ENCODE measurements at regions not wholly inside any gene's neighbourhood (a gene's known extent, or its start where the extent isn't known, plus 50 kb on each side); places are given as distances from the start of the nearest gene placed in this dataset.

- no peaks in the 10 kb centered on the region for H3K36me3 Mint-ChIP-seq (ENCODE audit: low read depth)
- no peak overlapping the region for H3K4me3 Mint-ChIP-seq
- H3K27me3 Mint-ChIP-seq (ENCODE audit: low read depth), result no peaks in the 10 kb centered on the region
- ChIA-PET CTCF (no interaction called here), POLR2A (no interaction called here)
- no peak overlapping the region for H3K27ac Mint-ChIP-seq
- no peaks in the 10 kb centered on the region for H3K4me1 Mint-ChIP-seq (ENCODE audit: low read depth)
- DNase-seq (no peak), ATAC-seq (no peak)
- no peaks in the 10 kb centered on the region for H3K9me3 Mint-ChIP-seq (ENCODE audit: insufficient read depth)
Observed at GRCh38 chr5:174195517-174195916, 150.0 kb downstream of the NSG2 start.

GRCh38 chr5:174197929-174198328, 152.4 kb downstream of the NSG2 start:
- ChIA-PET POLR2A (no interaction called here), CTCF (no interaction called here)
- peaks cover 7% of the 10 kb centered on the region for H3K27me3 Mint-ChIP-seq (ENCODE audit: low read depth)
- H3K9me3 Mint-ChIP-seq (ENCODE audit: insufficient read depth), result no peaks in the 10 kb centered on the region
- H3K4me3 Mint-ChIP-seq, result no peak overlapping the region
- DNase-seq, result no peak
- no peaks in the 10 kb centered on the region for H3K36me3 Mint-ChIP-seq (ENCODE audit: low read depth)
- ATAC-seq, result no peak
- H3K4me1 Mint-ChIP-seq (ENCODE audit: low read depth), result no peaks in the 10 kb centered on the region
- no peak overlapping the region for H3K27ac Mint-ChIP-seq

- H3K27me3 Mint-ChIP-seq (ENCODE audit: low read depth), result peaks cover 7% of the 10 kb centered on the region
- ChIA-PET CTCF (no interaction called here), POLR2A (no interaction called here)
- no peaks in the 10 kb centered on the region for H3K9me3 Mint-ChIP-seq (ENCODE audit: insufficient read depth)
- H3K36me3 Mint-ChIP-seq (ENCODE audit: low read depth), result no peaks in the 10 kb centered on the region
- no peak overlapping the region for H3K27ac Mint-ChIP-seq
- H3K4me3 Mint-ChIP-seq, result no peak overlapping the region
- ATAC-seq, result no peak
- H3K4me1 Mint-ChIP-seq (ENCODE audit: low read depth), result no peaks in the 10 kb centered on the region
- no peak for DNase-seq
Observed at GRCh38 chr5:174198541-174198940, 153.0 kb downstream of the NSG2 start.

- H3K36me3 Mint-ChIP-seq (ENCODE audit: low read depth), result no peaks in the 10 kb centered on the region
- H3K9me3 Mint-ChIP-seq (ENCODE audit: insufficient read depth), result no peaks in the 10 kb centered on the region
- H3K27ac Mint-ChIP-seq, result no peak overlapping the region
- ChIA-PET CTCF (no interaction called here), POLR2A (no interaction called here)
- no peak for ATAC-seq
- no peak overlapping the region for H3K4me3 Mint-ChIP-seq
- no peak for DNase-seq
- peaks cover 7% of the 10 kb centered on the region for H3K27me3 Mint-ChIP-seq (ENCODE audit: low read depth)
- no peaks in the 10 kb centered on the region for H3K4me1 Mint-ChIP-seq (ENCODE audit: low read depth)
Observed at GRCh38 chr5:174202996-174203395, 157.5 kb downstream of the NSG2 start.

- Mint-ChIP-seq H3K4me3 (no peak overlapping the region), H3K36me3 (ENCODE audit: low read depth) (no peaks in the 10 kb centered on the region), H3K27ac (no peak overlapping the region), H3K27me3 (ENCODE audit: low read depth) (peaks cover 7% of the 10 kb centered on the region), H3K9me3 (ENCODE audit: insufficient read depth) (no peaks in the 10 kb centered on the region), H3K4me1 (ENCODE audit: low read depth) (no peaks in the 10 kb centered on the region)
- ChIA-PET CTCF (no interaction called here), POLR2A (no interaction called here)
- DNase-seq (no peak), ATAC-seq (no peak)
Observed at GRCh38 chr5:174204535-174205313, 159.2 kb downstream of the NSG2 start.

- no peak overlapping the region for H3K4me3 Mint-ChIP-seq
- DNase-seq (no peak), ATAC-seq (no peak)
- CTCF ChIA-PET, result no interaction called here
- H3K27ac Mint-ChIP-seq, result no peak overlapping the region
- H3K4me1 Mint-ChIP-seq (ENCODE audit: low read depth), result no peaks in the 10 kb centered on the region
- POLR2A ChIA-PET, result no interaction called here
- H3K36me3 Mint-ChIP-seq (ENCODE audit: low read depth), result no peaks in the 10 kb centered on the region
- H3K9me3 Mint-ChIP-seq (ENCODE audit: insufficient read depth), result no peaks in the 10 kb centered on the region
- peaks cover 7% of the 10 kb centered on the region for H3K27me3 Mint-ChIP-seq (ENCODE audit: low read depth)
Observed at GRCh38 chr5:174205939-174206338, 160.4 kb downstream of the NSG2 start.

GRCh38 chr5:174210596-174211276, 165.2 kb downstream of the NSG2 start:
- Mint-ChIP-seq H3K27me3 (ENCODE audit: low read depth) (no peaks in the 10 kb centered on the region), H3K27ac (no peak overlapping the region), H3K4me3 (no peak overlapping the region), H3K4me1 (ENCODE audit: low read depth) (no peaks in the 10 kb centered on the region), H3K9me3 (ENCODE audit: insufficient read depth) (no peaks in the 10 kb centered on the region), H3K36me3 (ENCODE audit: low read depth) (no peaks in the 10 kb centered on the region)
- DNase-seq (no peak), ATAC-seq (no peak)
- POLR2A ChIA-PET, result no interaction called here
- CTCF ChIA-PET, result no interaction called here

- no peaks in the 10 kb centered on the region for H3K27me3 Mint-ChIP-seq (ENCODE audit: low read depth)
- H3K9me3 Mint-ChIP-seq (ENCODE audit: insufficient read depth), result no peaks in the 10 kb centered on the region
- ATAC-seq, result no peak
- no peak for DNase-seq
- CTCF ChIA-PET, result no interaction called here
- no peaks in the 10 kb centered on the region for H3K4me1 Mint-ChIP-seq (ENCODE audit: low read depth)
- POLR2A ChIA-PET, result no interaction called here
- H3K4me3 Mint-ChIP-seq, result no peak overlapping the region
- H3K36me3 Mint-ChIP-seq (ENCODE audit: low read depth), result no peaks in the 10 kb centered on the region
- H3K27ac Mint-ChIP-seq, result no peak overlapping the region
Observed at GRCh38 chr5:174211277-174211626, 165.7 kb downstream of the NSG2 start.

- Mint-ChIP-seq H3K4me3 (no peak overlapping the region), H3K4me1 (ENCODE audit: low read depth) (no peaks in the 10 kb centered on the region), H3K36me3 (ENCODE audit: low read depth) (no peaks in the 10 kb centered on the region), H3K9me3 (ENCODE audit: insufficient read depth) (no peaks in the 10 kb centered on the region), H3K27me3 (ENCODE audit: low read depth) (no peaks in the 10 kb centered on the region), H3K27ac (no peak overlapping the region)
- ATAC-seq (no peak), DNase-seq (no peak)
- CTCF ChIA-PET, result no interaction called here
- POLR2A ChIA-PET, result no interaction called here
Observed at GRCh38 chr5:174217527-174217926, 172.0 kb downstream of the NSG2 start.

GRCh38 chr5:174218162-174218561, 172.7 kb downstream of the NSG2 start:
- no peak overlapping the region for H3K27ac Mint-ChIP-seq
- H3K36me3 Mint-ChIP-seq (ENCODE audit: low read depth), result no peaks in the 10 kb centered on the region
- ATAC-seq, result no peak
- H3K4me3 Mint-ChIP-seq, result no peak overlapping the region
- CTCF ChIA-PET, result no interaction called here
- H3K9me3 Mint-ChIP-seq (ENCODE audit: insufficient read depth), result no peaks in the 10 kb centered on the region
- POLR2A ChIA-PET, result no interaction called here
- no peak for DNase-seq
- H3K27me3 Mint-ChIP-seq (ENCODE audit: low read depth), result no peaks in the 10 kb centered on the region
- H3K4me1 Mint-ChIP-seq (ENCODE audit: low read depth), result no peaks in the 10 kb centered on the region

GRCh38 chr5:174220417-174220816, 174.9 kb downstream of the NSG2 start:
- Mint-ChIP-seq H3K4me3 (no peak overlapping the region), H3K4me1 (ENCODE audit: low read depth) (no peaks in the 10 kb centered on the region), H3K27ac (no peak overlapping the region), H3K27me3 (ENCODE audit: low read depth) (no peaks in the 10 kb centered on the region), H3K36me3 (ENCODE audit: low read depth) (no peaks in the 10 kb centered on the region), H3K9me3 (ENCODE audit: insufficient read depth) (no peaks in the 10 kb centered on the region)
- no peak for DNase-seq
- POLR2A ChIA-PET, result no interaction called here
- CTCF ChIA-PET, result no interaction called here
- no peak for ATAC-seq

GRCh38 chr5:174221436-174221835, 175.9 kb downstream of the NSG2 start:
- ATAC-seq, result no peak
- H3K4me3 Mint-ChIP-seq, result no peak overlapping the region
- no peaks in the 10 kb centered on the region for H3K9me3 Mint-ChIP-seq (ENCODE audit: insufficient read depth)
- no peak overlapping the region for H3K27ac Mint-ChIP-seq
- H3K36me3 Mint-ChIP-seq (ENCODE audit: low read depth), result no peaks in the 10 kb centered on the region
- ChIA-PET POLR2A (no interaction called here), CTCF (no interaction called here)
- no peaks in the 10 kb centered on the region for H3K4me1 Mint-ChIP-seq (ENCODE audit: low read depth)
- H3K27me3 Mint-ChIP-seq (ENCODE audit: low read depth), result no peaks in the 10 kb centered on the region
- DNase-seq, result no peak

- no peaks in the 10 kb centered on the region for H3K36me3 Mint-ChIP-seq (ENCODE audit: low read depth)
- ATAC-seq (no peak), DNase-seq (no peak)
- H3K27me3 Mint-ChIP-seq (ENCODE audit: low read depth), result no peaks in the 10 kb centered on the region
- no peak overlapping the region for H3K4me3 Mint-ChIP-seq
- H3K4me1 Mint-ChIP-seq (ENCODE audit: low read depth), result no peaks in the 10 kb centered on the region
- POLR2A ChIA-PET, result no interaction called here
- no peak overlapping the region for H3K27ac Mint-ChIP-seq
- CTCF ChIA-PET, result no interaction called here
- H3K9me3 Mint-ChIP-seq (ENCODE audit: insufficient read depth), result no peaks in the 10 kb centered on the region
Observed at GRCh38 chr5:174221946-174222345, 176.4 kb downstream of the NSG2 start.

All from activated CD8-positive, alpha-beta T cell treated with anti-CD3 and anti-CD28 coated beads, Interleukin-2, amount 10 ng/mL, durations not matched to agents 7 days and 5 days (primary cell).